DMS53 (cell line): ENCODE measurements at regions not wholly inside any gene's neighbourhood (a gene's known extent, or its start where the extent isn't known, plus 50 kb on each side); places are given as distances from the start of the nearest gene placed in this dataset.
A peak's percentile ranks its signal among the peaks of the same experiment; 100 is the strongest.
"Not testable (repeated sequence)": the region's sequence is repeated elsewhere in the genome, so short reads cannot be mapped to it uniquely, and the experiment has no call there.

ENCODE experiments used
- DNase-seq: peaks from one replicate; lab custom pipeline; 2025; lab: John Stamatoyannopoulos, UW

- DNase-seq = no peak
Observed at GRCh38 chr12:90502070-90502469, 452.9 kb downstream of the CCER1 start.

- no peak for DNase-seq
Observed at GRCh38 chr12:90501412-90501811, 453.6 kb downstream of the CCER1 start.

- DNase-seq = peak; percentile 95
Observed at GRCh38 chr12:90499795-90500194, 455.2 kb downstream of the CCER1 start.

- DNase-seq = peak; percentile 12
Observed at GRCh38 chr12:90497923-90498545, 456.9 kb downstream of the CCER1 start.

GRCh38 chr12:90490355-90490754 lies 464.6 kb downstream of the CCER1 start:
- DNase-seq = no peak

- no peak for DNase-seq
Observed at GRCh38 chr12:90489141-90489540, 465.8 kb downstream of the CCER1 start.

GRCh38 chr12:90485560-90485959 lies 469.4 kb downstream of the CCER1 start:
- DNase-seq = no peak

- DNase-seq = peak; percentile 29
Observed at GRCh38 chr12:90484094-90484493, 470.9 kb downstream of the CCER1 start.

GRCh38 chr12:90481748-90482147 lies 473.2 kb downstream of the CCER1 start:
- DNase-seq = no peak

GRCh38 chr12:90479237-90479636 lies 475.7 kb downstream of the CCER1 start:
- no peak for DNase-seq

GRCh38 chr12:90473831-90474230 lies 481.1 kb downstream of the CCER1 start:
- no peak for DNase-seq

- DNase-seq = no peak
Observed at GRCh38 chr12:90460681-90461080, 494.3 kb downstream of the CCER1 start.

GRCh38 chr12:90456248-90456647 lies 498.7 kb downstream of the CCER1 start:
- DNase-seq = no peak

GRCh38 chr12:90455756-90456155 lies 499.2 kb downstream of the CCER1 start:
- DNase-seq = no peak

GRCh38 chr12:90449611-90450010 lies 505.4 kb downstream of the CCER1 start:
- no peak for DNase-seq

- not testable (repeated sequence) for DNase-seq
Observed at GRCh38 chr12:90443466-90443865, 511.5 kb downstream of the CCER1 start.

GRCh38 chr12:90441431-90441830 lies 513.5 kb downstream of the CCER1 start:
- no peak for DNase-seq

GRCh38 chr12:90428881-90429280 lies 526.1 kb downstream of the CCER1 start:
- no peak for DNase-seq

- DNase-seq = no peak
Observed at GRCh38 chr12:90428465-90428864, 526.5 kb downstream of the CCER1 start.

- no peak for DNase-seq
Observed at GRCh38 chr12:90423965-90424364, 531.0 kb downstream of the CCER1 start.

GRCh38 chr12:90410962-90411361 lies 544.0 kb downstream of the CCER1 start:
- DNase-seq = no peak

- DNase-seq = peak; percentile 9
Observed at GRCh38 chr12:90407841-90408240, 547.1 kb downstream of the CCER1 start.

- DNase-seq = no peak
Observed at GRCh38 chr12:90404071-90404470, 550.9 kb downstream of the CCER1 start.

- DNase-seq = no peak
Observed at GRCh38 chr12:90401185-90401584, 553.8 kb downstream of the CCER1 start.
